ENCODE measurements at regions not wholly inside any gene's neighbourhood (a gene's known extent, or its start where the extent isn't known, plus 50 kb on each side); places are given as distances from the start of the nearest gene placed in this dataset.

DNA sequence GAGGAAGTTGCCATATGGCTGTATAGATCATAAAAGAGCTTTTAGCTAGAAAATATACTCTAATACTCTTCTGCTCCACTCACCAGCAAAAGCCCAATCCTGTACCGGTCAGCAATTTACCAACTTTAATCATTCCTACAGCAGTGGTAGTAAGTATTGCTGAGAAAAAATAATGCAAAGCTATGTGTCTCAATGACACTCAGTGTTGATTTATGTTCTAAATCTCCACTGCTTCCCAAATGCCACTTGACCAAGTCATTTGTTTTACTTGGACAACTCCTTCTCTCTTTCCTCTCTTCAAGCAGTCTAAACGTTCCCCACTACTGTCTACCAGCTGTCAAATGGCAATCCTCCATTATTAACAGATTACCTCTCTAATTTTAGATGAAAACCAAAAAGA is 201.8 kb upstream of the GK2 start:
- DNase-seq (ENCODE audit: low read depth) = no peak
- TF ChIP-seq, protein P1, sequence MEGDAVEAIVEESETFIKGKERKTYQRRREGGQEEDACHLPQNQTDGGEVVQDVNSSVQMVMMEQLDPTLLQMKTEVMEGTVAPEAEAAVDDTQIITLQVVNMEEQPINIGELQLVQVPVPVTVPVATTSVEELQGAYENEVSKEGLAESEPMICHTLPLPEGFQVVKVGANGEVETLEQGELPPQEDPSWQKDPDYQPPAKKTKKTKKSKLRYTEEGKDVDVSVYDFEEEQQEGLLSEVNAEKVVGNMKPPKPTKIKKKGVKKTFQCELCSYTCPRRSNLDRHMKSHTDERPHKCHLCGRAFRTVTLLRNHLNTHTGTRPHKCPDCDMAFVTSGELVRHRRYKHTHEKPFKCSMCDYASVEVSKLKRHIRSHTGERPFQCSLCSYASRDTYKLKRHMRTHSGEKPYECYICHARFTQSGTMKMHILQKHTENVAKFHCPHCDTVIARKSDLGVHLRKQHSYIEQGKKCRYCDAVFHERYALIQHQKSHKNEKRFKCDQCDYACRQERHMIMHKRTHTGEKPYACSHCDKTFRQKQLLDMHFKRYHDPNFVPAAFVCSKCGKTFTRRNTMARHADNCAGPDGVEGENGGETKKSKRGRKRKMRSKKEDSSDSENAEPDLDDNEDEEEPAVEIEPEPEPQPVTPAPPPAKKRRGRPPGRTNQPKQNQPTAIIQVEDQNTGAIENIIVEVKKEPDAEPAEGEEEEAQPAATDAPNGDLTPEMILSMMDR (IDR thresholded peaks at IDR 0.05; ENCODE audit: low read depth, low read length, missing control alignments) = no peak
- H3K4me3 ChIP-seq (ENCODE audit: low read depth, low read length) = no peak overlapping the region

DNA sequence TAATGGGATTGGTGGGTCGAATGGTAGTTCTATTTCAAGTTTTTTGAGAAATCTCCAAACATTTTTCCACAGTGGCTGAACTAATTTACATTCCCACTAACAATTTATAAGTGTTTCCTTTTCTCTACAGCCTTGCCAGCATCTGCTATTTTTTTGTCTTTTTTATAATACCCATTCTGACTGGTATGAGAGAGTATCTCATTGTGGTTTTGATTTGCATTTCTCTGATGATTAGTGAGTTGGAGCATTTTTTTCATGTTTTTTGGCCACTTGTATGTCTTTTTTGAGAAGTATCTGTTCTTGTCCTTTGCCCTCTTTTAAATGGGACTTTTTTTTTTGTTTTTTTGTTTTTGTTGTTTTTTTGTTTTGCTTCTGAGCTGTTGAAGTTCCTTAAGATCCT is 200.0 kb upstream of the GK2 start:
- TF ChIP-seq, protein P1 (IDR thresholded peaks at IDR 0.05; ENCODE audit: low read depth, low read length, missing control alignments) = no peak
- no peak for DNase-seq (ENCODE audit: low read depth)
- H3K4me3 ChIP-seq (ENCODE audit: low read depth, low read length) = no peak overlapping the region

DNA sequence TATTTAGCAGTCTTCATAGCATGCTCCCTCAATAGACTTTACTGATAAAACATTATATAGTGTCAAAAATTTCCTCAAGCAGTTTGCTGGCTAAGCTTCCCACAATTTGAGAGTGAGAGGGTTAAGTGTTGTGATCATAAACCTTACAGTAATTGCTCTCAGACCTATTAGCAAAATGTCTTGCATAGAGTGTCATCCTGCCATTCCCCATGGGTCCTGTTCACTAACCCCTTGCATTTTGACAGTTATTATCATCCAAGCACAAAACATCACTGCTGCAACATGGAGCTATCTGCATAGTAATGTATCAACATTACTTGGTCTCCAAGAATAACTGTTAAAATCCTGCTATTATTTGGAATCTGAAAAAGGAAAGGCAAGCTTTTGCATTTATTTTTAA is 196.1 kb upstream of the GK2 start:
- DNase-seq (ENCODE audit: low read depth) = no peak
- TF ChIP-seq, protein P1 (IDR thresholded peaks at IDR 0.05; ENCODE audit: low read depth, low read length, missing control alignments) = no peak
- no peak overlapping the region for H3K4me3 ChIP-seq (ENCODE audit: low read depth, low read length)

DNA sequence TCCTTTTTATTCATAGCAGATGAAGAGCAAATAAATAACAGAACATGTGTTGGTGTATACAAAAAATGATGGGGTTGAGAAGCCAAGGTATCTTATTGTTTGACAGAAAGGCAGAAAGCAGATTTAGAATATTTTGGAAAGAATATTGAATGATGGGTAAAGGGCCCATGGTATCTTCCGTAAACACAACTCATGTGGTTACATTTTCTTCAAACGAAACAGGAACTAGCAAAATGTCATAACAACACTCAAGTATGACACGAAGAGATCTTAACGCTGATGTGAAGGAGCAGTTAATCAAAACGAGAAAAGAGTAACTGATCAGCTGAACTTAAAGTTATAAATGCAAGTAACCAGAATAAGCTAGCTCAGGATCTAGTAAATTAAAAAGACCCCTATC is 195.7 kb upstream of the GK2 start:
- TF ChIP-seq, protein P1 (IDR thresholded peaks at IDR 0.05; ENCODE audit: low read depth, low read length, missing control alignments) = no peak
- no peak for DNase-seq (ENCODE audit: low read depth)
- no peak overlapping the region for H3K4me3 ChIP-seq (ENCODE audit: low read depth, low read length)

DNA sequence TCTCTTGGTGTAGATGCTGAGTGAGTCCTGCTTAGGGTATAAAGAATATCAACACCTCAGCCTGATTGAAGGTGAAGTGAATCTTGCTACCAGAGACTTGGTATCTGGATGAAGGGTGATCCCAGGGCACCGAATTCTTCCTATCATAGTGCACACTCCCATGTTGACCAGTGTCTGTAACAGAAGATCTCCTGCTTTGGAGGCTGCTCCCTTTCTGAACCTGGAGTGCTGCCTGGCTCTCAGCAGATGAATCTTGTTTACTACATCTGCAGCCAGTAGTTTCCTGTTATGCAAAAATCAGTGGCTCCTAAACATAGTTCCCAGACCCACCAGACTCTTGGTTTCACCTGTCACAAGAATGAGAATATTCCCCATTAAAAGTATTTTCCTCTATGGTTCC is 191.7 kb upstream of the GK2 start:
- TF ChIP-seq, protein P1 (IDR thresholded peaks at IDR 0.05; ENCODE audit: low read depth, low read length, missing control alignments) = no peak
- no peak overlapping the region for H3K4me3 ChIP-seq (ENCODE audit: low read depth, low read length)
- no peak for DNase-seq (ENCODE audit: low read depth)

DNA sequence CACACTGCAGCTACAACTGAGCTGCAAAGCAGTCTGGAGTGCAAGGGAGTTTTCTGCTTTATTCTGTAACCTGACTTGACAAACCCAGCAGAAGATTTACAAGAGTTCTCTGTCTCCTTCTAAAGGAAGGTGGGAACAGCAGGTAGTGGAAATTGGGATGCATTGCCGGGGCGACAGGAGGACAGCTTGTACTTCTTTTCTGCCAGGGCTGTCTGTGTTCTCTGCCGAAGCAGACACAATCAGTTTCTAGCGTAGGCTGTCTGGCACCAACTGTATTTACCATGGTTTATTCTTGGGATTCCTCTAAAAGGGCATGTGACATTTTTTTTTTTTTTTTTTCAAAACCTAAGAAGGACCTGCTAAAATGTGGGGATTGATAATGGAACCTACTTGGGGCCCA is 190.8 kb upstream of the GK2 start:
- H3K4me3 ChIP-seq (ENCODE audit: low read depth, low read length) = no peak overlapping the region
- DNase-seq (ENCODE audit: low read depth) = no peak
- TF ChIP-seq, protein P1 (IDR thresholded peaks at IDR 0.05; ENCODE audit: low read depth, low read length, missing control alignments) = no peak

DNA sequence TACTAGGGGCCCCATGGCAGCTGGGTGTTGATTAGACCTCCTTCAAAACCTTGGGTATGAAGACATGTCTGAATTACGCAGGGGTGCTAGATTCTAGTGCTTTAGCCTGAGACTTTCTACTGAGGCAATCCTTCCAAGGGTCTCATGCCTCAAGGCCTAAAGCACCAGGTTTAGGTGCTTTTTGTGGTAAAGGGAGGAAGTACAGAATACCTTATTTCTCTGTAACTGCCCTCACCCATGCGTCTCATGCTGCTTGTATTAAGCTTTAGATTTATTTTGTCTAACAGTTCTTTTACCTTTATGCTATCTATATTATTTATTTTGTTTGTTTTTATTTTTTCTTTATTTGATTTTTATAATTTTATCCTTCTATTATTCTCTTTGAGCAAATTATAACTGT is 190.2 kb upstream of the GK2 start:
- no peak overlapping the region for H3K4me3 ChIP-seq (ENCODE audit: low read depth, low read length)
- no peak for DNase-seq (ENCODE audit: low read depth)
- TF ChIP-seq, protein P1 (IDR thresholded peaks at IDR 0.05; ENCODE audit: low read depth, low read length, missing control alignments) = no peak

All from GM12864 (cell line).